GM19328 (cell line): ENCODE measurements at regions not wholly inside any gene's neighbourhood (a gene's known extent, or its start where the extent isn't known, plus 50 kb on each side); places are given as distances from the start of the nearest gene placed in this dataset.

Source experiments
- ATAC-seq: cut with Tn5 transposase; IDR thresholded peaks from one replicate; pipeline ENCODE4 v1.9.1; 2021; ENCODE audit warnings: mild to moderate bottlenecking, moderate library complexity; ENCODE audit not compliant: unreplicated experiment

GRCh38 chr4:19372390-19372789 is 879.3 kb upstream of the SLIT2 start:
- no peak for ATAC-seq

GRCh38 chr4:19368800-19369199 is 882.9 kb upstream of the SLIT2 start:
- ATAC-seq = no peak

- no peak for ATAC-seq
Measured at GRCh38 chr4:19366916-19367315, 884.8 kb upstream of the SLIT2 start.

GRCh38 chr4:19358015-19358414 is 893.7 kb upstream of the SLIT2 start:
- ATAC-seq = no peak

- no peak for ATAC-seq
Measured at GRCh38 chr4:19349416-19349815, 902.3 kb upstream of the SLIT2 start.

GRCh38 chr4:19348746-19349145 is 903.0 kb upstream of the SLIT2 start:
- ATAC-seq = no peak

- ATAC-seq = no peak
Measured at GRCh38 chr4:19346636-19347035, 905.1 kb upstream of the SLIT2 start.

GRCh38 chr4:19329631-19330030 is 922.1 kb upstream of the SLIT2 start:
- no peak for ATAC-seq

- ATAC-seq = no peak
Measured at GRCh38 chr4:19329077-19329476, 922.6 kb upstream of the SLIT2 start.

- ATAC-seq = no peak
Measured at GRCh38 chr4:19327364-19327763, 924.3 kb upstream of the SLIT2 start.

GRCh38 chr4:19324184-19324583 is 927.5 kb upstream of the SLIT2 start:
- no peak for ATAC-seq

GRCh38 chr4:19319607-19320006 is 932.1 kb upstream of the SLIT2 start:
- no peak for ATAC-seq

GRCh38 chr4:19317377-19317776 is 934.3 kb upstream of the SLIT2 start:
- no peak for ATAC-seq

GRCh38 chr4:19314116-19314515 is 937.6 kb upstream of the SLIT2 start:
- no peak for ATAC-seq

- no peak for ATAC-seq
Measured at GRCh38 chr4:19309378-19309777, 942.3 kb upstream of the SLIT2 start.

- no peak for ATAC-seq
Measured at GRCh38 chr4:19304028-19304427, 947.7 kb upstream of the SLIT2 start.

- ATAC-seq = no peak
Measured at GRCh38 chr4:19301527-19301926, 950.2 kb upstream of the SLIT2 start.

- no peak for ATAC-seq
Measured at GRCh38 chr4:19300213-19300612, 951.5 kb upstream of the SLIT2 start.

- ATAC-seq = no peak
Measured at GRCh38 chr4:19298998-19299397, 952.7 kb upstream of the SLIT2 start.

GRCh38 chr4:19293781-19294180 is 957.9 kb upstream of the SLIT2 start:
- no peak for ATAC-seq

GRCh38 chr4:19293080-19293479 is 958.6 kb upstream of the SLIT2 start:
- ATAC-seq = no peak

GRCh38 chr4:19286924-19287323 is 964.8 kb upstream of the SLIT2 start:
- no peak for ATAC-seq

- ATAC-seq = no peak
Measured at GRCh38 chr4:19285146-19285545, 966.6 kb upstream of the SLIT2 start.

GRCh38 chr4:19278665-19279064 is 973.0 kb upstream of the SLIT2 start:
- no peak for ATAC-seq
